ENCODE measurements at regions not wholly inside any gene's neighbourhood (a gene's known extent, or its start where the extent isn't known, plus 50 kb on each side); places are given as distances from the start of the nearest gene placed in this dataset.

DNA sequence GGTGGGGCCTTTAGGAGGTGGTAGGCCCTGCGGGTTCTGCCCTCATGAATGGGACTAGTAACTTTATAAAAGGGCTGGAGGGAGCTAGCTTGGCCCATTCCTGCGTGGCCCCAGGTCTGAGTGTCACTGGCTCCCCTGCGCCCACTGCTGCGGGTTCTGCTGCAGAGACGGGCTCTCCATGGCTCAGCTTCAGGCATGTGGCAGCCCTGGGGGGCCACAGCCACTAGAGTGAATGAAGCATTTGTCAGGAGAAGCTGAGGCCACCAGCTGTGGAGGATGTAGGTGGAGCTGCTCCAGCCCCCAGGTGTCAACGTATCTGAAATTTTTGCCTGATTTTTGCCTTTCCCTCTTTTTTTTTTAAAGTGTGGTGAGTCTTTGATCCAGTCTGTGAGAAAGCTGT is 119.1 kb downstream of the SOX1 start:
- no peak for TF ChIP-seq POLR2A (IDR thresholded peaks at IDR 0.05)
- TF ChIP-seq, protein P1, sequence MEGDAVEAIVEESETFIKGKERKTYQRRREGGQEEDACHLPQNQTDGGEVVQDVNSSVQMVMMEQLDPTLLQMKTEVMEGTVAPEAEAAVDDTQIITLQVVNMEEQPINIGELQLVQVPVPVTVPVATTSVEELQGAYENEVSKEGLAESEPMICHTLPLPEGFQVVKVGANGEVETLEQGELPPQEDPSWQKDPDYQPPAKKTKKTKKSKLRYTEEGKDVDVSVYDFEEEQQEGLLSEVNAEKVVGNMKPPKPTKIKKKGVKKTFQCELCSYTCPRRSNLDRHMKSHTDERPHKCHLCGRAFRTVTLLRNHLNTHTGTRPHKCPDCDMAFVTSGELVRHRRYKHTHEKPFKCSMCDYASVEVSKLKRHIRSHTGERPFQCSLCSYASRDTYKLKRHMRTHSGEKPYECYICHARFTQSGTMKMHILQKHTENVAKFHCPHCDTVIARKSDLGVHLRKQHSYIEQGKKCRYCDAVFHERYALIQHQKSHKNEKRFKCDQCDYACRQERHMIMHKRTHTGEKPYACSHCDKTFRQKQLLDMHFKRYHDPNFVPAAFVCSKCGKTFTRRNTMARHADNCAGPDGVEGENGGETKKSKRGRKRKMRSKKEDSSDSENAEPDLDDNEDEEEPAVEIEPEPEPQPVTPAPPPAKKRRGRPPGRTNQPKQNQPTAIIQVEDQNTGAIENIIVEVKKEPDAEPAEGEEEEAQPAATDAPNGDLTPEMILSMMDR (IDR thresholded peaks at IDR 0.05): no peak
